Right ventricle myocardium inferior (tissue), 1 donor: ENCODE measurements at regions not wholly inside any gene's neighbourhood (a gene's known extent, or its start where the extent isn't known, plus 50 kb on each side); places are given as distances from the start of the nearest gene placed in this dataset.

Experiments
- ATAC-seq: fragments of 200-7000 bp; cut with Tn5 transposase; one replicate; pipeline ENCODE4 v1.9.1; 2020; ENCODE audit warnings: mild to moderate bottlenecking, moderate library complexity
- DNase-seq: peaks from one replicate; pipeline ENCODE4 v3.0.0; 2021; ENCODE audit errors: missing footprints
- intact Hi-C: fragments of 100-400 bp; cut with DNase I; formaldehyde crosslinking; loops from one replicate; pipeline ENCODE4 v1.11.0; 2022
- donor health status: DM: no; HTN: yes; CAD: no; lungs with severe emphysema.

DNA sequence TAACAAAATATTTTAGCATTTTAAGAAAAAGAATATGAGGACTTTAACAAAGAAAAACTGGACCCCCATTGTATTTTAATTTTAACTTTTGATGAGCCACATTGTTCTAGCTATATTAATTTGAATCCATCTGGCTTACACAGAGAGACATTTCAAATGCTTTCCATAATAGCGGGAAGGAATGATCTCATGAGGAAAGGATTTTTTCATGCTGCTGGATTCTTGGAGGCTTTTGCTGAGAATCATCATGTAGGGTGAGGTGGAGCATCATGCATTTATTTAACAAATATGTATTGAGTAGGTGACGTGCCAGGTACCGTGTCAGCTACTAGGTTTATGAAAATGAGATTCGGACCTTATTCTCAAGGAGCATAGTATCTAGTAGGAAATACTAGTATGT, 1006.3 kb downstream of the SORCS1 start:
- intact Hi-C loops, result no loop called here
- DNase-seq (no peak), ATAC-seq (no peak)

- ATAC-seq, result no peak
- DNase-seq, result no peak
- intact Hi-C loops, result no loop called here
Observed at GRCh38 chr10:106147021-106147420, 1017.5 kb downstream of the SORCS1 start.

- DNase-seq (no peak), ATAC-seq (no peak)
- intact Hi-C loops, result no loop called here
Observed at GRCh38 chr10:106139915-106140314, 1024.6 kb downstream of the SORCS1 start.

DNA sequence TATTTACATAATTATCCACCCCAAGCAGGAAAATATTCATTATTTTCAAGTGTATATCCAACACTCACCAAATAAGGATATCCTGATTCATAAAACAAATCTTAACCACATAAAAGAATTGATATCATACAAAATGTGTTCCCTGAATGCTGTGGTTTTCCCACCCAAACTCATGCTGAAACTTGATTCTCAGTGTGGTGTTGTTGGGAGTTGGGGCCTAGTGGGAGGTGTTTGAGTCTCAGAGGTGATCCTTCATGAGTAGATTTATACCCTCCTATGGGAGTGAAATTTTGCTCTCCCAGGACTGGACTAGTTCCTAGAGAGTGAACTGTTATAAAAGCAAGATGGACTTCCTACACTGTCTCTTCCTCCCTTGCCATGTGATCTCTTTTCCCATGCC, 1028.3 kb downstream of the SORCS1 start:
- intact Hi-C loops, result no loop called here
- DNase-seq (no peak), ATAC-seq (no peak)

- DNase-seq (no peak), ATAC-seq (no peak)
- intact Hi-C loops, result no loop called here
Observed at GRCh38 chr10:106134326-106135000, 1030.0 kb downstream of the SORCS1 start.

DNA sequence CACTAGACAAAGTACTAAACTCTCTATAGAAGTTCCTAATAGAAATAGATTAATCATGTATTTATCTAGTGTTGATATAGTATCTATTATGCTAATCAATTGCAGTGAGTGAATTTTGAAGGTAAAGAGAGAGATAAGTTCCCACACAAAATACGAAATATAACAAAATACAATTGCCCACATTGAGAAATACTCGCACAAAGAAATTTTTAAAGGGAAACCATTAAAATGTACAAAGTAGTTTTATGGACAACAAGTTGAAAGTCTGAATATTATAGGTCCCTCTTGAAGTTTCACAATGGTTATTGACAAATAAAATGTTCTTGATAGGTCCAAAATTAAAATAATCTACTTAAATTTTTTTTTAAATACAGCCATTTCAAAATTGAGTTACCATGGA, 1031.1 kb downstream of the SORCS1 start:
- DNase-seq, result no peak
- intact Hi-C loops, result no loop called here
- ATAC-seq, result no peak

DNA sequence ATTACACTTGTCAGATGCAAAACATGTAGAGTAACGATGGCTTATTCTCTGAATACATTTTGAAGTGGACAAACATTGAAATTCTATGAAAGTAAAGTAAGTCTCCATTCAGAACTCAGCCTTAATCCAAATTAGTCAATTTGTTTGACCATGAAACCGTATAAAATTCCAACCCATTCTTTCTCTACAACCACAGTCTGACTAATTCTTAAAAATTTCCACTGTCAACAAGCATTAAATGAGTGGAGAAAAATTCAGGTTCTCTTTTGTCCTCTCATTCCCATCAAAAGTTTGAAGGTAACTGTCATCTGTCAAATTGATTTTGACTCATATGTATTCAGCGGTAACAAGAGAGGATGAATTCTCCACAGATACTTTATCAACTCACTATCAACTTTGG, 1031.5 kb downstream of the SORCS1 start:
- DNase-seq (no peak), ATAC-seq (no peak)
- intact Hi-C loops, result no loop called here

- DNase-seq (no peak), ATAC-seq (no peak)
- intact Hi-C loops, result no loop called here
Observed at GRCh38 chr10:106114656-106115186, 1049.8 kb downstream of the SORCS1 start.

DNA sequence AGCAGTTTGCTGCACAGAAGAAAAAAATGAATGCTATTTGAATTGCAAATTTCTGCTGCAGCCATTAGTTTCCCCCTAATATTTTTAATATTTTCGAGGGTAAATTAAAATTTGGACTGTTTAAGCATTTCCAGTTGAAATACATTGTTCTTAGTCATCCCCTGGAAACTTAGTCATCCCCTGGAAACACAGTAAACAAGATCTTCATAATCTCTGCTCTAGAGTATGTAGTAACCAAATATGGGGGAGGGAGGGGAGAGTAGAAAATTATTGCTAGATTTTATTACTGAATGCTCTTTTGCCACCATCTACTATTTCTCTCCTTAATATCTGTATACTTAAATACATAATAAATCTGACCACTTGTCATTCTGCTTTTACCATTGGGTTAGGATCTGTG, 1053.3 kb downstream of the SORCS1 start:
- intact Hi-C loops, result no loop called here
- DNase-seq (no peak), ATAC-seq (no peak)

DNA sequence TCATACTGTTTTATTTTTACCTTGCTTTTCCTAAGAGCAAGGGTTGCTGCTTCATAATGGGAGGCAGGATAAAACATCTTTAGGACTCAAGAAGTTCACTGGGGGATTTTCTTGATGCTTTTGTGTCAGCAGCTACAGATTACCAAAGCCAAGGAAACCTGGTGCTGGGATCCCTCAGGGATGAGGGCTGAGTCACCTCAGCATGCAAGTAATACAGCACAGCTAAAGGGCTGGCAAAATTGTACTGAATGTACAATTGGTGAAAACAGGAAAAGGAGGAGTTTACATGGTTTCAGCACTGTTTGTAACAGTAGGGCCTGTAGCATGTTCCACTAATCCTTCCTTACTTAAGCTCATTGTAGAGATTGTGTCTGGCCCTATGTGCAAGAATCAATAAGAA, 1056.8 kb downstream of the SORCS1 start:
- DNase-seq (no peak), ATAC-seq (no peak)
- intact Hi-C loops, result no loop called here

DNA sequence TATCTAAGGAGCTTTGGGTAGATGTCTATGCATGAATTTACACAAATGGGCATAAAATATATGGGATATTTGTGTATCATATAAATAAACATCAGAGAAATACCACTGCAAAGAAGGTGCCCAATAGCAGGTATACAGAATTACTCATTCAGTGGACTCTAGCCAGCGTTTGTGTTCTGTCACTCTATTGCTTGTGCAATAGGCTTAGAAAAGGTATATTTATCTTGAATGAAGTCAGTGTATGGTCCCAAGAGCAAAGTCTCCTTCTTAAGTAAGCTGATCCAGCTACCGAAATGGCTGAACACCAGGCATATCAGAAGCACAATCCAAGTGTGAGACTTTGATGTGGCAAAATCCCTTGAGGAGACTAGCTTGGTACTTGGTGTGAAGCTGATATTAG, 1058.4 kb downstream of the SORCS1 start:
- no peak for ATAC-seq
- intact Hi-C loops, result no loop called here
- no peak for DNase-seq

DNA sequence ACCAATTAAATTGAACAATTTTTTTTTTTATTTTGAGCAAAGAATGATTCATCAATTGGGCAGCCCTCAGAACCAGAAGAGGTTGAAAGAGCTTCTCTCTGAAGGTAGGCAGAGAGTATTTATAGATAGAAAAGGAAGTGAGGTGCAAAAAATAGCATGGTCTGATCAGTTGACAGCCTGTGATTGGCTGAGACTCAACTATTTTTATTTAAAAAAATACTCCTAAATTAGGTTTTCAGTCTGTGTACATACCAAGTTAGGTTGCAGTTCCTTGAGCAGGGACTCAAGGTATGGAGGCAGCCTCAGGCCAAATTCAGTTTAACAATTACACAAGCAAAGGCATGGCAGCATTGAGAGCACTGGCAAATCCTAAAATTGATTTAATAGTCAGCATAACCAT, 1074.7 kb downstream of the SORCS1 start:
- intact Hi-C loops, result no loop called here
- ATAC-seq, result no peak
- no peak for DNase-seq

DNA sequence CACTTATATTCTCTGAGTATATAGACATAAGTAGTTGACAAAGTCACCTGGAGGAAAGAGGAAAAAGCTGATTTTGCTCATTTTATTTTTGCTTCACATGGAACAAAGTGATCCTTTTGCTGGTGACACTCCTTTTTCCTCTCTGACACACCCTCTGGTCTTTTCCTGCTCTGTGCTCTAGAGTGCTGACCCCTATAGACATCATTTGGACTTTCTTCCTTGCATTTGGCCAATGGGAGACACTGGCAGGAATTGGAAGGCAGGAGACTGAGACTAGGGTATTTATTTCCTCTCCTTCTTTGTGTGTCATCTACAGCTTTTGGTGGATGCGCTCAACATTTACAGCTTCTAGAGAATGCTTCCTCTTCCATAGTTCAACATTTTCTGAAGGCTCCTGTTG, 1078.1 kb downstream of the SORCS1 start:
- no peak for DNase-seq
- intact Hi-C loops, result no loop called here
- ATAC-seq, result no peak

- DNase-seq, result no peak
- intact Hi-C loops, result no loop called here
- no peak for ATAC-seq
Observed at GRCh38 chr10:106083572-106083971, 1080.9 kb downstream of the SORCS1 start.

DNA sequence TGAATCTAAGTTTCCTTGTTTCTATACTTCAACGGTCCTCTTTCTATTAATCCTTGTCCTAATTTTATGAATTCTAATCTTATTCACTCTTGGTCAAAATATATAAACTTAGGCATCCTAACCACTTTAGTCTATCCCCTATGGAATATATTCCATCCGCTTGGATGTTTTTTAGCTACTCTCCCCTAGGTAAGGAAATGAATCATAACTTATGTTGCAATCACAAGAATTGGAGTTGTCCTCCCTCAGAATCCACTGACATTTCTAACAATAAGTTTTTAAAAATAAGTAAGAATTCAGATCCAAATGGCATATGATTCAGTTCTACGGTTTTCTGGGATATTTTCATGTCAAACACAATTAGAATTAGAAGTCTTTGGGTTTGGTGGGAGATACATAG, 1081.6 kb downstream of the SORCS1 start:
- ATAC-seq, result no peak
- intact Hi-C loops, result no loop called here
- no peak for DNase-seq

DNA sequence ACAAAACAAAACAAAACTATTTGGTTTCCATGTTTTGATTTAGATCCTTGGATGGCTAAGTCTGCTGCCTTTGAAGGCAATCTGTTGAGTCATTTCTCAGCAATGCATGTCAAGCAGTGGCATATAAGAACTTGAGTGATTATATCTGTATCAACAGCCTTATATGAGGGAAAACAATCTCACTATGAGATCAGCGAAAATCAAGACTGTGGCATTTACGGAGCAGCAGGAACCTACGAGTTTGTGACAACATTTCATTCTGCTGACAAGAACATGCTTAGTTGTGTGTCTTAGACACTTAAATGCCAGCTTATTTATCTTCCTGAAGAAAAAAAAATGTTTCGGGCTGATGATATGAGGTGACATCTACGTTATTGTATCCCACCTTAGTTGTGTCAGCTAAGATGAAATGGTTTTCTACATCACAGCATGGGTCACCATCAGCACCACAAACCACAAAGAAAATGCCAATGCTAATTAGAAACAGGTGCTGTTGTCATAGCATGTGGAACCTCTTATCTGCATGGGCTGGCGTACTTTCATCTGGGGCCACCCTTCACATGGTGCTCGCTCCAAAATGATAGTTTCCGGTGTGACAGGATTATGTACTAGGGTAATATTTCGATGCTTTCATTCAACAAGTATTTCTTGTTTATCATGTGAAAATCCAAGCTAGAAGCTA, 1085.5 kb downstream of the SORCS1 start:
- intact Hi-C loops, result no loop called here
- ATAC-seq (no peak), DNase-seq (no peak)

DNA sequence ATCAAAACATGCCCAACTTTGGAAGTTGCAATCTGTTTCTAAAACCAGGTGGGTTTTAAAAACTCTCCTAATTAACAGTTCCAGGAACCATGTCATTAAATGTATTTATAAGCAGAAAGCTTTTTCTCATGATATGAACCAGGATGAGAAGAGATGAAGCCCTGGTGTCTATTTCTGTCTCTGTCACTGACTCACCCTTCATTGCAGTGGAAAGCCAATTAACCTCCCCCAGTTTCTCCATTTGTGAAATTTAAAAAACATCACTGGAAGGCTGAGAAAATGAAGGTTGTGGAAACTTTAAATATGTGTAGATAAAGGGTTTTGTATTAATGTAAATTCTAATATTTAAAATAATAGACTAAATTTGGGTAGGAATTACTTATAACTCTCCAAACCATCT, 1088.0 kb downstream of the SORCS1 start:
- DNase-seq, result no peak
- intact Hi-C loops, result no loop called here
- ATAC-seq, result no peak

GRCh38 chr10:106053061-106053460, 1111.4 kb downstream of the SORCS1 start:
- no peak for ATAC-seq
- no peak for DNase-seq
- intact Hi-C loops, result no loop called here

GRCh38 chr10:106044503-106044902, 1120.0 kb downstream of the SORCS1 start:
- DNase-seq, result no peak

GRCh38 chr10:106043863-106044262, 1120.6 kb downstream of the SORCS1 start:
- ATAC-seq, result no peak
- intact Hi-C loops, result no loop called here
- no peak for DNase-seq

More at GRCh38 chr10:106044503-106044902, 1120.0 kb downstream of the SORCS1 start:
- no peak for ATAC-seq
- intact Hi-C loops, result no loop called here

DNA sequence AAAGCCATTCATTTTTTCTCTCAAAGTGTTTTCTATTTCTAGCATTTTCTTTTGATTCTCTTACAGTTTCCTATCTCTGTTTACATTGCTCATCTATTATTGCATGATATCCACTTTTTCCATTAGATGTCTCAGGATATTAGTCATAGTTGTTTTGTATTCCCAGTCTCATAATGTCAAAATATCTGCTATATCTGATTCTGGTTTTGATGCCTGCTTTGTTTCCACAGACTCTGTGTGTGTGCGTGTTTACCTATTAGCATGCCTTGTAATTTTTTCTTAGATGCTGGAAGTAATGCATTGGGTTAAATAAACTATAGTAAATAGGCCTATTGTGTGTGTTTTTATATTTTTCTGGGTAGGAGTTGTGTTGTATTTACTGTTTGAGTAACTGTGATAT, 1126.3 kb downstream of the SORCS1 start:
- intact Hi-C loops, result no loop called here
- ATAC-seq (no peak), DNase-seq (no peak)
